ENCODE measurements at regions not wholly inside any gene's neighbourhood (a gene's known extent, or its start where the extent isn't known, plus 50 kb on each side); places are given as distances from the start of the nearest gene placed in this dataset.
"Not testable (repeated sequence)": the region's sequence is repeated elsewhere in the genome, so short reads cannot be mapped to it uniquely, and the experiment has no call there.

- TF ChIP-seq, protein P1, sequence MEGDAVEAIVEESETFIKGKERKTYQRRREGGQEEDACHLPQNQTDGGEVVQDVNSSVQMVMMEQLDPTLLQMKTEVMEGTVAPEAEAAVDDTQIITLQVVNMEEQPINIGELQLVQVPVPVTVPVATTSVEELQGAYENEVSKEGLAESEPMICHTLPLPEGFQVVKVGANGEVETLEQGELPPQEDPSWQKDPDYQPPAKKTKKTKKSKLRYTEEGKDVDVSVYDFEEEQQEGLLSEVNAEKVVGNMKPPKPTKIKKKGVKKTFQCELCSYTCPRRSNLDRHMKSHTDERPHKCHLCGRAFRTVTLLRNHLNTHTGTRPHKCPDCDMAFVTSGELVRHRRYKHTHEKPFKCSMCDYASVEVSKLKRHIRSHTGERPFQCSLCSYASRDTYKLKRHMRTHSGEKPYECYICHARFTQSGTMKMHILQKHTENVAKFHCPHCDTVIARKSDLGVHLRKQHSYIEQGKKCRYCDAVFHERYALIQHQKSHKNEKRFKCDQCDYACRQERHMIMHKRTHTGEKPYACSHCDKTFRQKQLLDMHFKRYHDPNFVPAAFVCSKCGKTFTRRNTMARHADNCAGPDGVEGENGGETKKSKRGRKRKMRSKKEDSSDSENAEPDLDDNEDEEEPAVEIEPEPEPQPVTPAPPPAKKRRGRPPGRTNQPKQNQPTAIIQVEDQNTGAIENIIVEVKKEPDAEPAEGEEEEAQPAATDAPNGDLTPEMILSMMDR (IDR thresholded peaks at IDR 0.05) = no peak
- no peak for DNase-seq (ENCODE audit: low spot score in 2 of 2)
- Histone ChIP-seq H3K27me3 (no peaks in the 10 kb centered on the region), H3K4me1 (no peaks in the 10 kb centered on the region), H3K27ac (no peak overlapping the region), H3K4me3 (no peak overlapping the region), H3K9me3 (no peaks in the 10 kb centered on the region), H3K36me3 (no peaks in the 10 kb centered on the region)
- intact Hi-C loops (cut with DNase I) = no loop called here
Observed at GRCh38 chr6:15109338-15110090, 136.4 kb upstream of the JARID2 start.

DNA sequence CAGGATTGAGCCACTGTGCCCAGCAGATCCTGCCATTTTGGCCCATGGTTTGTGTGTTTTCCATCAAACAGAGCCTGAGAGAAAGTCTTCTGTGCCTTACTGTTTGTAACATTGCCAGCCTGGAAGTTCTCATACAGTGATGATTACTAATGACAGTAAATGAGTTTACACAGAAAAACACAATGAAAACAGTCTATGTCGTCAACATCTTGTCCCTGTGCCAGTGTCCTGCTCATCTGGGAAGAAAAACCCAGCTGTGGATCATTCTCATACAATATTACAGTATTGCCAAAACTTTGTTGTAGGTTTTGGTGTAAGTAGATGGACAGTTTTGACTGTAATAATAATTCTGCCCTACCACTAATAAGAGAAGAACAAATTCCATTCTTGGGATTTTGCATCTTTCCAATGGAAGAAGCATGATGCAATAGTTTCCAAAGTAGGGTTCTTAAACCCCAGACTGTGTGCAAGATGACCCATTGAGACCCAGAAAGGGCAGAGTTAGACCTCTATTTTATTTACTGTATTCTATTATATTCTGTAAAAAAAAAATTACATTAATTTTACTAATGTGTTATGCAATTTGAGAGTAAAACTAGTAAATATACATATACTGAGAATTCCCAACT lies 135.0 kb upstream of the JARID2 start:
- intact Hi-C loops (cut with DNase I) = no loop called here
- Histone ChIP-seq H3K36me3 (no peaks in the 10 kb centered on the region), H3K27ac (no peak overlapping the region), H3K9me3 (no peaks in the 10 kb centered on the region), H3K4me1 (no peaks in the 10 kb centered on the region), H3K27me3 (no peaks in the 10 kb centered on the region), H3K4me3 (no peak overlapping the region)
- TF ChIP-seq, protein P1 (IDR thresholded peaks at IDR 0.05) = no peak
- no peak for DNase-seq (ENCODE audit: low spot score in 2 of 2)

DNA sequence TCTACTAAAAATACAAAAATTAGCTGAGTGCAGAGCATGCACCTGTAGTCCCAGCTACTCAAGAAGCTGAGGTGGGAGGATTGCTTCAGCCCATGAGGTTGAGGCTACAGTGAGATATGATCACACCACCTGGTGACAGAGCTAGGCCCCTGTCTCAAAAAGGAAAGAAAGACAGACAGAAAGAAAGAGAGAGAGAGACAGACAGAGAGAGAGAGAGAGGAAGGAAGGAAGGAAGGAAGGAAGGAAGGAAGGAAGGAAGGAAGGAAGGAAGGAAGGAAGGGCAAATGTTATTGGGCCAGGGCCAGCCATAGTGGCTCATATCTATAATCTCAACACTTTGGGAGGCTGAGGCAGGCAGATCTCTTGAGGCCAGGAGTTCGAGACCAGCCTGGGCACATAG lies 134.3 kb upstream of the JARID2 start:
- H3K27me3 ChIP-seq; H3K9me3 ChIP-seq; DNase-seq (ENCODE audit: low spot score in 2 of 2); H3K36me3 ChIP-seq; H3K4me1 ChIP-seq; H3K4me3 ChIP-seq; H3K27ac ChIP-seq; intact Hi-C loops (cut with DNase I): not testable (repeated sequence)

DNA sequence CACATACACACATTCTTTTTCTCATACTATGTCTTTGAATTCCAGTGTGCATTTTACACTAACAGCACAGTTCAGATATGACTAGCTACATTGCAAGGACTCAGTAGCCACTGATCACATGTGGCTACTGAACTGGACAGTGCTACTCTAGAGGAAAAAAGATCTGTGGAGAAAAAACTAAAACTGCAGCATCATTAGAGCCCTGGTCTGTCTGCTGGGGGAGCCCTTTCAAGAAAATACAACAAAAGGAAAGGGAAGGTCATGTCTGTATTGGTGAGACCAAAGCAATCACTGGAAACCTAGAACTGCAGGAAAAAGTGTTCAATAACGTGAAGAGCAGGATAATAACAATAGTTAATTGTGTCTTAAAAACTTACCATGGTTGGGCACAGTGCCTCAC lies 132.3 kb upstream of the JARID2 start:
- H3K4me1 ChIP-seq = no peaks in the 10 kb centered on the region
- no peaks in the 10 kb centered on the region for H3K36me3 ChIP-seq
- intact Hi-C loops (cut with DNase I) = no loop called here
- H3K4me3 ChIP-seq = no peak overlapping the region
- H3K27ac ChIP-seq = no peak overlapping the region
- H3K27me3 ChIP-seq = no peaks in the 10 kb centered on the region
- TF ChIP-seq, protein P1 (IDR thresholded peaks at IDR 0.05) = no peak
- no peaks in the 10 kb centered on the region for H3K9me3 ChIP-seq
- DNase-seq (ENCODE audit: low spot score in 2 of 2) = no peak

GRCh38 chr6:15114061-15114460 lies 131.8 kb upstream of the JARID2 start:
- intact Hi-C loops (cut with DNase I) = no loop called here

DNA sequence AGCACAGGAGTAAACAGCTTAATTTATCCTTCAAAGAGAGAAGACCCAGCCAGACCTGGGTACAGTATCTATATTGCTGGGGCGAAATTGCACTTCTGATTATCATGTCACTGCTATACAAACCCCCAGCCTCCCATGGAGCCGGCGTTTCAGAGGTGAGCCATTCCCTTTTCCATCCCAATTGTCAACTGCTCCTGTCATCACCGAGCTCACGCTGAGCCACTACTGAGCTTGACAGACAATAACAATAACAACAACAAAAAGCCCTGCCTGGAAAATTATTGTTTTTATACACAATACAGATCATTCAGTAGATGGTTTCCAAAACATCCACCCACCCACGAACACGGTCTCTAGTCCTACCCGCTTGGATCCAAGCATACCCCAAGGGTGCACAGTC lies 129.0 kb upstream of the JARID2 start:
- Histone ChIP-seq H3K27me3 (no peaks in the 10 kb centered on the region), H3K4me3 (no peak overlapping the region), H3K27ac (no peak overlapping the region), H3K4me1 (no peaks in the 10 kb centered on the region), H3K9me3 (no peaks in the 10 kb centered on the region), H3K36me3 (no peaks in the 10 kb centered on the region)
- intact Hi-C loops (cut with DNase I) = no loop called here
- TF ChIP-seq, protein P1 (IDR thresholded peaks at IDR 0.05) = no peak
- DNase-seq (ENCODE audit: low spot score in 2 of 2) = no peak

More at GRCh38 chr6:15114061-15114460, 131.8 kb upstream of the JARID2 start:
- no peak for DNase-seq (ENCODE audit: low spot score in 2 of 2)
- Histone ChIP-seq H3K27me3 (no peaks in the 10 kb centered on the region), H3K4me1 (no peaks in the 10 kb centered on the region), H3K36me3 (no peaks in the 10 kb centered on the region), H3K27ac (no peak overlapping the region), H3K4me3 (no peak overlapping the region), H3K9me3 (no peaks in the 10 kb centered on the region)
- TF ChIP-seq, protein P1 (IDR thresholded peaks at IDR 0.05) = no peak
